ENCODE measurements at regions not wholly inside any gene's neighbourhood (a gene's known extent, or its start where the extent isn't known, plus 50 kb on each side); places are given as distances from the start of the nearest gene placed in this dataset.
"Not testable (repeated sequence)": the region's sequence is repeated elsewhere in the genome, so short reads cannot be mapped to it uniquely, and the experiment has no call there.

- DNase-seq (ENCODE audit: low spot score), result no peak
Measured at GRCh38 chr6:6946206-6947155, 161.3 kb upstream of the RREB1 start.

GRCh38 chr6:6950373-6951145 is 157.2 kb upstream of the RREB1 start:
- no peak for DNase-seq (ENCODE audit: low spot score)

- DNase-seq (ENCODE audit: low spot score), result no peak
Measured at GRCh38 chr6:6951355-6951754, 156.4 kb upstream of the RREB1 start.

GRCh38 chr6:6952484-6952883 is 155.3 kb upstream of the RREB1 start:
- no peak for DNase-seq (ENCODE audit: low spot score)

GRCh38 chr6:6952927-6953326 is 154.8 kb upstream of the RREB1 start:
- DNase-seq (ENCODE audit: low spot score), result not testable (repeated sequence)

GRCh38 chr6:6960571-6961251 is 147.1 kb upstream of the RREB1 start:
- no peak for DNase-seq (ENCODE audit: low spot score)

GRCh38 chr6:6962086-6962485 is 145.7 kb upstream of the RREB1 start:
- DNase-seq (ENCODE audit: low spot score), result no peak

GRCh38 chr6:6962699-6963098 is 145.1 kb upstream of the RREB1 start:
- DNase-seq (ENCODE audit: low spot score), result no peak

GRCh38 chr6:6963390-6963789 is 144.4 kb upstream of the RREB1 start:
- not testable (repeated sequence) for DNase-seq (ENCODE audit: low spot score)

- no peak for DNase-seq (ENCODE audit: low spot score)
Measured at GRCh38 chr6:6964675-6965074, 143.1 kb upstream of the RREB1 start.

- DNase-seq (ENCODE audit: low spot score), result no peak
Measured at GRCh38 chr6:6966127-6966526, 141.6 kb upstream of the RREB1 start.

- no peak for DNase-seq (ENCODE audit: low spot score)
Measured at GRCh38 chr6:6966569-6966968, 141.2 kb upstream of the RREB1 start.

GRCh38 chr6:6968357-6968730 is 139.4 kb upstream of the RREB1 start:
- DNase-seq (ENCODE audit: low spot score), result no peak

GRCh38 chr6:6968731-6969552 is 138.8 kb upstream of the RREB1 start:
- no peak for DNase-seq (ENCODE audit: low spot score)

GRCh38 chr6:6969761-6970223 is 138.0 kb upstream of the RREB1 start:
- no peak for DNase-seq (ENCODE audit: low spot score)

GRCh38 chr6:6970851-6971250 is 136.9 kb upstream of the RREB1 start:
- DNase-seq (ENCODE audit: low spot score), result no peak

- no peak for DNase-seq (ENCODE audit: low spot score)
Measured at GRCh38 chr6:6971369-6971768, 136.4 kb upstream of the RREB1 start.

- DNase-seq (ENCODE audit: low spot score), result no peak
Measured at GRCh38 chr6:6972456-6972855, 135.3 kb upstream of the RREB1 start.

GRCh38 chr6:6973721-6974120 is 134.0 kb upstream of the RREB1 start:
- no peak for DNase-seq (ENCODE audit: low spot score)

- no peak for DNase-seq (ENCODE audit: low spot score)
Measured at GRCh38 chr6:6975459-6976111, 132.2 kb upstream of the RREB1 start.

- no peak for DNase-seq (ENCODE audit: low spot score)
Measured at GRCh38 chr6:6976193-6976592, 131.6 kb upstream of the RREB1 start.

Data from kidney capillary endothelial cell (primary cell).